ENCODE measurements at regions not wholly inside any gene's neighbourhood (a gene's known extent, or its start where the extent isn't known, plus 50 kb on each side); places are given as distances from the start of the nearest gene placed in this dataset.

DNA sequence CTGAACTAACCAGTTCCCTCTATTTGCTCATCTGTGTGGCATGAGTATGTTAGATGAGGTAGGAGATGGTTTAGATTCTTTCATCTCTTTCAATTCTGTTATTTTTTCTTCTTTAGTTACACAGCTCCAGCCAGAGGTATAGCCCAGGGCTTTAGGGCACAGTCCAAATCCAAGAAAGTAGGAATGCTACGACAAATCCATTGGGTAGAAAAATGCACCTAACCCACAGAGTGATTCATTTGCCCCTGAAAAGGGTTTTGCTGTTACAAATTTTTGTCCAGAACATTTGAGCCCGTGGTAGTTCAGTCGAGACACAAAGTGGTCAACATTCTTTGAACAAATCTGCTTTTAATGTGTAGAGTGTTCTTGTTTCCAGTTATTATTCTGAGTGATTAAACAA lies 250.7 kb downstream of the HS3ST3A1 start:
- TF ChIP-seq, protein P1, sequence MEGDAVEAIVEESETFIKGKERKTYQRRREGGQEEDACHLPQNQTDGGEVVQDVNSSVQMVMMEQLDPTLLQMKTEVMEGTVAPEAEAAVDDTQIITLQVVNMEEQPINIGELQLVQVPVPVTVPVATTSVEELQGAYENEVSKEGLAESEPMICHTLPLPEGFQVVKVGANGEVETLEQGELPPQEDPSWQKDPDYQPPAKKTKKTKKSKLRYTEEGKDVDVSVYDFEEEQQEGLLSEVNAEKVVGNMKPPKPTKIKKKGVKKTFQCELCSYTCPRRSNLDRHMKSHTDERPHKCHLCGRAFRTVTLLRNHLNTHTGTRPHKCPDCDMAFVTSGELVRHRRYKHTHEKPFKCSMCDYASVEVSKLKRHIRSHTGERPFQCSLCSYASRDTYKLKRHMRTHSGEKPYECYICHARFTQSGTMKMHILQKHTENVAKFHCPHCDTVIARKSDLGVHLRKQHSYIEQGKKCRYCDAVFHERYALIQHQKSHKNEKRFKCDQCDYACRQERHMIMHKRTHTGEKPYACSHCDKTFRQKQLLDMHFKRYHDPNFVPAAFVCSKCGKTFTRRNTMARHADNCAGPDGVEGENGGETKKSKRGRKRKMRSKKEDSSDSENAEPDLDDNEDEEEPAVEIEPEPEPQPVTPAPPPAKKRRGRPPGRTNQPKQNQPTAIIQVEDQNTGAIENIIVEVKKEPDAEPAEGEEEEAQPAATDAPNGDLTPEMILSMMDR (IDR thresholded peaks at IDR 0.05; ENCODE audit: extremely low read depth in 1 of 2, insufficient read depth in 1 of 2, low read depth in 1 of 2, low read length in 2 of 2): no peak
- no peak for TF ChIP-seq MAX (IDR thresholded peaks at IDR 0.05; ENCODE audit: insufficient read depth, insufficient read length)

Measured in endothelial cell of umbilical vein (primary cell).